ENCODE measurements at regions not wholly inside any gene's neighbourhood (a gene's known extent, or its start where the extent isn't known, plus 50 kb on each side); places are given as distances from the start of the nearest gene placed in this dataset.

GRCh38 chr2:37443082-37443481 is 98.7 kb downstream of the QPCT start:
- no peaks in the 10 kb centered on the region for H3K4me1 Mint-ChIP-seq (ENCODE audit: unreplicated experiment)
- H3K9me3 Mint-ChIP-seq (ENCODE audit: unreplicated experiment) = no peaks in the 10 kb centered on the region
- no peaks in the 10 kb centered on the region for H3K27me3 Mint-ChIP-seq (ENCODE audit: unreplicated experiment)
- no peak overlapping the region for H3K27ac Mint-ChIP-seq (ENCODE audit: unreplicated experiment)
- H3K4me3 Mint-ChIP-seq (ENCODE audit: unreplicated experiment) = no peak overlapping the region
- no peak for TF ChIP-seq CTCF (IDR thresholded peaks at IDR 0.05; ENCODE audit: unreplicated experiment)
- no peak for DNase-seq (ENCODE audit: low spot score)
- H3K36me3 Mint-ChIP-seq (ENCODE audit: low read depth, unreplicated experiment) = no peaks in the 10 kb centered on the region

- H3K36me3 Mint-ChIP-seq (ENCODE audit: low read depth, unreplicated experiment) = no peaks in the 10 kb centered on the region
- H3K4me3 Mint-ChIP-seq (ENCODE audit: unreplicated experiment) = no peak overlapping the region
- DNase-seq (ENCODE audit: low spot score) = no peak
- no peaks in the 10 kb centered on the region for H3K9me3 Mint-ChIP-seq (ENCODE audit: unreplicated experiment)
- H3K27ac Mint-ChIP-seq (ENCODE audit: unreplicated experiment) = no peak overlapping the region
- no peaks in the 10 kb centered on the region for H3K4me1 Mint-ChIP-seq (ENCODE audit: unreplicated experiment)
- no peak for TF ChIP-seq CTCF (IDR thresholded peaks at IDR 0.05; ENCODE audit: unreplicated experiment)
- H3K27me3 Mint-ChIP-seq (ENCODE audit: unreplicated experiment) = peaks cover 3% of the 10 kb centered on the region
These were observed 103.0 kb downstream of the QPCT start for GRCh38 chr2:37447446-37447845.

GRCh38 chr2:37448342-37449120 is 104.1 kb downstream of the QPCT start:
- TF ChIP-seq CTCF (IDR thresholded peaks at IDR 0.05; ENCODE audit: unreplicated experiment) = no peak
- peaks cover 3% of the 10 kb centered on the region for H3K4me1 Mint-ChIP-seq (ENCODE audit: unreplicated experiment)
- H3K27ac Mint-ChIP-seq (ENCODE audit: unreplicated experiment) = no peak overlapping the region
- H3K4me3 Mint-ChIP-seq (ENCODE audit: unreplicated experiment) = no peak overlapping the region
- H3K9me3 Mint-ChIP-seq (ENCODE audit: unreplicated experiment) = no peaks in the 10 kb centered on the region
- H3K36me3 Mint-ChIP-seq (ENCODE audit: low read depth, unreplicated experiment) = no peaks in the 10 kb centered on the region
- no peak for DNase-seq (ENCODE audit: low spot score)
- peaks cover 5% of the 10 kb centered on the region for H3K27me3 Mint-ChIP-seq (ENCODE audit: unreplicated experiment)

- DNase-seq (ENCODE audit: low spot score) = no peak
- peaks cover 5% of the 10 kb centered on the region for H3K4me1 Mint-ChIP-seq (ENCODE audit: unreplicated experiment)
- TF ChIP-seq CTCF (IDR thresholded peaks at IDR 0.05; ENCODE audit: unreplicated experiment) = no peak
These were observed 105.4 kb downstream of the QPCT start for GRCh38 chr2:37449761-37450296.

GRCh38 chr2:37453027-37453426 is 108.6 kb downstream of the QPCT start:
- Mint-ChIP-seq H3K4me1 (ENCODE audit: unreplicated experiment) (peaks cover 26% of the 10 kb centered on the region), H3K27ac (ENCODE audit: unreplicated experiment) (peak overlapping the region; percentile 59), H3K4me3 (ENCODE audit: unreplicated experiment) (no peak overlapping the region), H3K9me3 (ENCODE audit: unreplicated experiment) (no peaks in the 10 kb centered on the region), H3K27me3 (ENCODE audit: unreplicated experiment) (peaks cover 11% of the 10 kb centered on the region), H3K36me3 (ENCODE audit: low read depth, unreplicated experiment) (no peaks in the 10 kb centered on the region)
- DNase-seq (ENCODE audit: low spot score) = no peak
- no peak for TF ChIP-seq CTCF (IDR thresholded peaks at IDR 0.05; ENCODE audit: unreplicated experiment)

More at GRCh38 chr2:37449761-37450296, 105.4 kb downstream of the QPCT start:
- Mint-ChIP-seq H3K36me3 (ENCODE audit: low read depth, unreplicated experiment) (no peaks in the 10 kb centered on the region), H3K27me3 (ENCODE audit: unreplicated experiment) (peaks cover 6% of the 10 kb centered on the region), H3K9me3 (ENCODE audit: unreplicated experiment) (no peaks in the 10 kb centered on the region), H3K4me3 (ENCODE audit: unreplicated experiment) (no peak overlapping the region), H3K27ac (ENCODE audit: unreplicated experiment) (no peak overlapping the region)

All from endothelial cell (in vitro differentiated cells).